GM21515 (cell line): ENCODE measurements at regions not wholly inside any gene's neighbourhood (a gene's known extent, or its start where the extent isn't known, plus 50 kb on each side); places are given as distances from the start of the nearest gene placed in this dataset.
"Not testable (repeated sequence)": the region's sequence is repeated elsewhere in the genome, so short reads cannot be mapped to it uniquely, and the experiment has no call there.

Experiments
- ATAC-seq: cut with Tn5 transposase; IDR thresholded peaks from one replicate; pipeline ENCODE4 v1.9.1; 2021; ENCODE audit not compliant: unreplicated experiment

DNA sequence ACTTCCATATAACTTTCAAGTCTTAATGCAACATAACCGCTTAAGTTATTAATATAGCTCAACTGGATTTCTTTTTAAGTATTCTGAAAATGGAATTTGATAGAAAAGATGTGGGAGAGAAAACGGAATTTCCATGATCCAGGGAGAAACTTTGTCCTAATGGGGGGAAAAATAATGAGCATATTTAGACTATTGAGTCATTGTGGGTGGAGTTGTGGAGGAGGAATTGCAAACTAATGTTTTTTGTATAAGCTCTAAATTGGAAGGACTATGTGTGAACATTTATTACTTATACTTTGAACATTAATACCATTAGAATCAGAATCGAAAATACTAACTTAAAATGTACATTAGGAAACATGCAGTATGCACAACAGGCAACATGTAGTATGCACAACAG is 159.9 kb upstream of the NEGR1 start:
- no peak for ATAC-seq

DNA sequence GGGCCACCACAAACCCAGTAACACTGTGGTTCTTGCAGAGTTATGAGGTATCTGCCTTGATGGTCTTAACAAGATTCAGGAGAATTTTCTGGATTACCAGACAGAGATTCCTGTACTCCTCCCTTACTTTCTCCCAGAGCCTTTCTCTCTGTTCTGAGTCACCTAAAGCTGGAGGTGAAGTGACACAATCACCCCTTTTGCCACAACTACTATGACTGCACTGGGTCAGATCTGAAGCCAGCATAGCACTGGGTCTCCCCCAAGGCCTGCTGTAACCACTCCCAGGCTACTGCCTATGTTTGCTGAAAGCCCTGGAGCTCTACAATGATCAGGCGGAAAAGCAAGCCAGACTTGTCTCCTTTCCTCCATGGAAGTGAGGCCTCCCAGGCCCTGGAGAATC is 156.7 kb upstream of the NEGR1 start:
- no peak for ATAC-seq

DNA sequence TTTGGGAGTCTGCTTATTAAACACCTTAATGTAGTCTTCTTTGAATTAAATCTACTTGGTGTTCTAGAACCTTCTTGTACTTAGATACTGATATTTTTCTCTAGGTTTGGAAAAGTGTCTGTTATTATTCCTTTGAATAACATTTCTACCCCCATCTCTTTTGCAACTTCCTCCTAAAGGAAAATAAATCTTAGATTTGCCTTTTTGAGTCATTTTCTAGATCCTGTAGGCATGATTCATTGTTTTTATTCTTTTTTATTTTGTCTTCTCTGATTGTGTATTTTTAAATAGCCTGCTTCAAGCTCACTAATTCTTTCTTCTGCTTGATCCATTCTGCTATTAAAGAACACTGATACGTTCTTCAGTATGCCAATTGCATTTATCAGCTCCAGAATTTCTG is 155.9 kb upstream of the NEGR1 start:
- no peak for ATAC-seq

DNA sequence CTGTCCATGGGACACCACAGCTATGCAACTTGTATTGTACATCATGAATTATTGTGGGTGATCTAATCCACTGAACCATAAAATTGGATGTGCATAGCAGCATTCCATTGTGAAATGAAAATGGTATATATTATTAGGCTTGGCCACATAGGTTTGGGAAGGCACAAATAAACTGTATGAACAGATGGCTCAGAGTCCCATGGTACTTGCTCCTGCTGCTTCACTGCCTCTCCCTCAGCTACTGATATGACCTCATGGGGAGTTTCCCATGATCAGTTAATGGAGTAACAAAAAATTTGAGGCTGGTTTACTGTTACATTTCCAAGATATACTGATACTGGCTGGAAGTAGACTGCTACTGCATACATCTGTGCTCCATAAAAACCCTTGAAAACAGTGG is 152.7 kb upstream of the NEGR1 start:
- no peak for ATAC-seq

DNA sequence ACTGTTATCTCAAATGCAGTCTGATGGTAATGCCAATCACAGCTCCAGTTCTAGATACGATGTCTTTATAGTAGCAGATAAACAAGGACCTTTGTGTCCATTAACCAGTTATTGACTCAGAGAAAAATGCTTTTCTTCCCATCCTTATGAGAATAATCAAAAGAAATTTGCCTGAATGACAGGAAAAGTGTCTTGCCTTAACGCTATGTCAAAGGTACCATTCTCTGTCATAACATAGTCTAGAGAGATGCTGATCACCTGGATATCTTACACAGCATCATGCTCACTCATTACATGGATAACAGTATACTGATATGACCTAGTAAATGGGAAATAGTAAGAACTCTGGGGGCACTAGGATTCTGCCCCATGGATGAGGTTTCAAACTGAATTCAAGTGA is 151.7 kb upstream of the NEGR1 start:
- no peak for ATAC-seq

DNA sequence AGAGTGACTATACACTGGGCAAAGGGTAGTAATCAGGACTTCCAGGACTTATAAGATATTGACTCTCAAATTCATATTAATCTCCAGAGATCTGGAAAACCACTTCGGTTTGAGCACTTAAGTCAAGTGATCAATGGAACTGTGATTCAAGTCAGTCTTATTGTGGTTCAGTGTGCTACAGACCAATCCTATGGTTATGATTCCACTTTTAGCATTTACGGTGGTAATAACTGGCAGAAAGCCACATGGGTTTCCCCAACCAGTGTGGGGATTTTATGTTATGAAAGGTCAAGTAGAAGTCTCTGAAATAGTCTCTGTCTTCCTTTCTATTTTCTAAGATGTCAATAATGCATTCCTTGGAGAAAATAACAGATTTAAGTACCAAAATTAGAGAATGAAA is 151.3 kb upstream of the NEGR1 start:
- ATAC-seq, result no peak

DNA sequence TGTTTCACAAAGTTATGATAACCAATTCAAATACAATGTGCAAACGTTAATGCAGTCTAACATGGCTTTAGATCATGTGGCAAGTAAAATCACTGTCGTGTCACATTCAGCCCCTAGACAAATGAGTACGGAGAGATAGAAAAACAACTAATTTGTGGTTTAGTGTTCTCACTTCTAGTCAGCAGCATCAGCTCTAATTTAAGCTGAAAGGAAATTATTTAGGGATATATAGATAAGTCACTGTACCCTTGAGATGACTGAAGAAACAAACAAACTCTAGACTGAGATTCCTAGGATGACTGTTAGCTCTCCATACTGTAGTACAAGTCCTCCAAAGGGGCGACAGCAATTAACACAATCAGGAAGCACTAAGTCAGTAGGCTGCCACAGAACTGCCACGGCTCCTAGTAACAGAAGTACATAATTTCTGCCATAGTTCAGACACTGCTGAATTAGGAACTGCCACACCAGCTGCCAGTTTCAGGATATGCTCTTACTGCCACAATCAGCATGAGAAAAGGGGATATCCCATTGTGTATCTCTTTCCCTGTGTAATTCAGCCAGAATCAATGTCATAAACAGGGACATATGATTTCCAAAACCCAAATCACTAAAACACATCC is 150.4 kb upstream of the NEGR1 start:
- no peak for ATAC-seq

DNA sequence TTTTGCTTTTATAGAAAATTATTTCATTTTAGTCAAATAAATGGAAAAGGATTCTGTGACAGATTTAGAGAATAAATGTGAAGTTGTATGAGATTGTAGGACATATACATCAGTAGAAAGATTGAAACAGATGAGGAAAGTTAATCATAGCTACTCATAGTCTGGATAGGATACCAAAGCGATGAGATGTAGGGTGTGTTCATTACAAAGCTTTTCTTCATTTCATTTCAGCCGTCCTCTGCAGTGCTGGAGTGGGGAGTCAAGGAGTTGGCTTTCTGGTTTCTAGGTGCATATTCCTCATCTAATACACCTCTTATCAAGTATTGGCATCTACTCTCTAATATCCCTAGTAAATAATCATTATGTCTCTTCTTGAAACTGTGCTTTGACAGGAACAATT is 149.5 kb upstream of the NEGR1 start:
- no peak for ATAC-seq

DNA sequence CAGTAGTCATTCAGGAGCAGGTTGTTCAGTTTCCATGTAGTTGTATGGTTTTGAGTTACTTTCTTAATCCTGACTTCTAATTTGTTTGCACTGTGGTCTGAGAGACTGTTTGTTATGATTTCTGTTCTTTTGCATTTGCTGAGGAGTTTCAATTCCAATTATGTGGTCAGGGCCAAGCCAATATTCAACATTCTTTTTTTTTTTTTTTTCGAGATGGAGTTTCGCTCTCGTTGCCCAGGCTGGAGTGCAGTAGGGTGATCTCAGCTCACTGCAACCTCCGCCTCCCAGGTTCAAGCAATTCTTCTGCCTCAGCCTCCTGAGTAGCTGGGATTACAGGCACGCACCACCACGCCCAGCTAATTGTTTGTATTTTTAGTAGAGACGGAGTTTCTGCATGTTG is 145.9 kb upstream of the NEGR1 start:
- not testable (repeated sequence) for ATAC-seq

DNA sequence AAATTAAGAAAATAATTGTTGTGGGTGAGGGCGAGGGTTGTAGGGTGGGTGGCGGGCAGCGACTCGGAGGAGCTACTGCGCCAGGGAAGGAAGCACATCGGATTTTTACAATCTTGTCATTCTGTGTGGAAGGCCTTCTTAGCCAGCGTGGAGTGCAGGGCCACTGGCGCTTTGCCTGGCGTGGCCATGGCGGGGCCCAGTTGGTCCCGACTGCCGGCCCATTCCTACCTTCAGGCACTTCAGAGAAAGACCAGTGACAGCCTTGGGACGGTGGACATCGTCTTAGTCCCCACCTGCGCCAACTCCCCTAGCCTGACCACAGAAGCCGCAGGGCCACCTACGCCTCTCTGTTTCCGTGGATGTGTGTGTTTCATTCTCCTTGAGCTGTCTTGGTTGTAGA is 136.9 kb upstream of the NEGR1 start:
- no peak for ATAC-seq

DNA sequence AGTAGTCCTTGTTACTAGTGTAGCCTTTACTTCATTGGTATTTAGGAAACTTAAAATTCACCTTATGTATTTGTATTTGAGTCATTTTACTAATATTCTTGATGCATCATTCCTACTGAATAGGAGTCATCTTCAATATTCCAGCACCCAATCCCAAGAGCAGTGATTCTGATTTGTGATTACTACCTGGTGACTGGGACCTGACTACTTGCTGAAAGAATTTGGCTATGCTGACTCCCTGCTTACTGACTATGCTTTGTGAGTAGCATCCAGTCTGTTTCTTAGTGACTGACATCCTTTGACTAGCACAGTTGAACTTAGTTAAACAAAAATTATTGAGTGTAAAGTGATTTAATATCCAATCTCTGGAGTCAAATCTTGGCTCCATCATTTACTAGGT is 129.9 kb upstream of the NEGR1 start:
- ATAC-seq, result no peak

DNA sequence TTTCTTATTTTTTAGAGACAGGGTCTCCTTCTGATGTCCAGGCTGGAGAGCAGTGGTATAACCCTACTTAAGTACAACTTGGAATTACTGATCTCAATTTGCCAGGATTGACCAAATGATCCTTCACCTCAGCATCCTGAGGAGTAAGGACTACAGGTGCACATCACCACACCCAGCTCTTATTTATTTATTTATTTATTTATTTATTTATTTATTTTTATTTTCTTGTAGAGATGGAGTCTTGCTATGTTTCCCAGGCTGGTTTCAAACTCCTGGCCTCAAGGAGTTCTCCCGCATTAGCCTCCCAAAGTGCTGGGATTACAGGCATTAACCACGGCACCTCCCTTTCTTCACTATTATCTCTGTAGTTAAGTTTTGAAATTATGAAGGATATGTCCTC is 117.5 kb upstream of the NEGR1 start:
- ATAC-seq, result no peak

DNA sequence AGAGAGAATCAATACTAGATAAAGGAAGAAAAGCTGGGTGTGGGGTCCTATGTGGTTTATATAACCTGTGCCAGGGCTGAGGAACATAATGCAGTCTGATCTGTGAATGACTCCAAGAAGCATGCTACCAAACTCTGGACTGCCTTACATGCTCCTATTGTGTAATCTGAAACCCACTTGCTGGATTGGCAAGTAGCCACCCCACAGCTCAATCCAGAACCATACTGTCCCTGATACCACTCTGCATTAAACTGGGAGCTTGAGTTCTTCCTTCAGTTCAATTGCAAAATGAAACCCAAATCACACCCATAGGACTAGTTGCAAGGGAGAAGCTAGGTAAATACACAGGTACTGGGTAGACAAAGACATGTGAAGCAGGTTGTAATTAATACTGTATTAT is 115.4 kb upstream of the NEGR1 start:
- no peak for ATAC-seq

DNA sequence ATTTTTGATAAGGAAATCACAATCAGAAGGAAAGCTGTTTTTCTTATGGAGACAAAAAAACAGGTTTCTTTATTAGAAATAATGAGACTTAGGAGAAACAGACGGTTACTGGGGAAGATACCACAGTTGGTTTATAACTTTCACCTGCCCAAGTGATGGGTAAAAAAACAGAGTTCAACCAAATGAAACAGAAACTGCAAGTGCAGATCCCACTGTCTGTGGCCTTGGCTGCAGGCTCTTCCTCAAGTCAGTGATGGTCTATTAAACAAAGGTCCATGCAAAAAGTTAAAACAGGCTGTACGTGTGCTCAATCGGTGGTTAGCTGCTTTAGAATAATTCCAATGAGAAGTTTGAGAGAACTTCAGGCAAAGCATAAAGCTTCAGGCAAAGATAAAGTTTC is 112.1 kb upstream of the NEGR1 start:
- no peak for ATAC-seq

DNA sequence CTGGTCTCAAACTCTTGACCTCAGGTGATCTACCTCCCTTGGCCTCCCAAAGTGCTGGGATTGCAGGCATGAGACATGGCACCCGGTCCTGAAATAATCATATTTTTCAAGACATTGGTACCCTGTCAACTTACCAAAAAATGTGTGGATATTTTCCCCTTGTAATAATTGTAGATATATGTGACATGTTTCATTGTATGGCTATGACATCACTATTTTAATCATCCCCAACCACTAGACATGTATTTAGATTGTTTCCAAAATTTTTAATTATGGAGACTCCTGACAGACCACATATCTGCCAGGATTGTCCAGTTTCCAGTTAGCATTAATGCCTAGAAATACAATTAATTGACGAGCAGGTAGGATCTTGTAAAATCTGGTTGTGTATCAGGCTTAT is 96.7 kb upstream of the NEGR1 start:
- no peak for ATAC-seq

DNA sequence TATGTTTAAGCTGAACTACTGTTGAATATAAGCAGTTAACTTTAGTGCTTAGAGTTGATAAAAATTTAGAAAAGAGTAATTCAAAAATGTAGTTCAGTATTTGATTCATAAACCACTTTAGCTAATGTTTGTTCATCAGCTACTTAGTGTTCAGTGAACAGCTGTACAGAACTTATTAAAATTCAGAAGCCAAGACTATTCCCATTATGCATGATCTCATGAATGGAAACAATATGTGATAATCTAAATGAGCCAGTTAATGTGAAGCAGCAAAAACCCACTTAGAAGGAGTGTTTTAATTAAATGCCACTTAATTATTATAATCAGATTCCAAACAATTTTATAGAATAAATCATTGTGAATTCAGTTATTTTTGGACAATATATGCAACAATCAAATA is 92.9 kb upstream of the NEGR1 start:
- ATAC-seq, result no peak

DNA sequence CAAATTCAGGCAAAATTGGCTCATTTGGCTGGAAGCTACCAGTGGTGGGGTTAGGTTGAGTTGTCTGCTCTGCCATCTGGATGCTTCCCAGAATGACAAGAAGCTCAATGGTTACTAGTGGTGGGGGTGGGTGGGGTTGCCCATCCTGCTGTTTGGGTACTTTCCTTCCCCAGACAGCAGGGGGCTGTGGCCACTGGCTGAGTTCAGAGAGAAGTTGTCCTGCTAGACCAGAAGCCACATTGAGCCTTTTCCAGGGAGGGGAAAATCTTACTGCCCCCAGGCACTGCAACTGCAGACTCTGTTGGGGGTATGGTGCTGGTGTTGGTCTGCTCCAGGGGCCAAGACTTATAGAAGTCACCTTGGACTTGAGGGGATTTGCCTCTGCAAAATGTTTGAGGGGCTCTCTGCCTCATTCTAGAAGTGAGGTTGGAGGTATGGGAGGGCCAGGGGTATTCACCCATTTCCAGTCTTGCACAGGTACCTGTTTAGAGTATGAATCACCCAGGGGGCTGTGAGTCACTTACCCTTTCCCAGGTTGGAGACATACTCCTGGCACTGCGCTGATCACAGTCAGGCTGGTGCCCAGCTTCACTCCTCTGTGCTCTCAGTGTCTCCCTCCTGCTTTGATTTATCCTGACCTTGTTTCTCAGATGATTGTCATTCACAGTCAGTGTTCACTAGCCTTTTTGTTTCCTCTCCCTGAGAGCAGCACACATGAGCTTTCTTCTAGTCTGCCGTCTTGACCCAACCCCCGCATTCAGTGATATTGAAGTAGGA is 89.1 kb upstream of the NEGR1 start:
- no peak for ATAC-seq

DNA sequence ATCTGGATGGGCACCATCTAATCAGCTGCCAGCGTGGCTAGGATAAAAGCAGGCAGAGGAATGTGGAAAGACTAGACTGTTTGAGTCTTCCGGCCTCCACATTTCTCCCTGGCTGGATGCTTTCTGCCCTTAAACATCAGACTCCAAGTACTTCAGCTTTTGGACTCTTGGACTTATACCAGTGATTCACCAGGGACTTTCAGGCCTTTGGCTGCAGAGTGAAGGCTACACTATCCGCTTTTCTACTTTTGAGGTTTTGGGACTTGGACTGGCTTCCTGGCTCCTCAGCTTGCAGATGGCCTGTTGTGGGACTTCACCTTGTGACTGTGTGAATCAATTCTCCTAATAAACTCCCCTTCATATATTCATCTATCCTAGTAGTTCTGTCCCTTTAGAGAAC is 88.5 kb upstream of the NEGR1 start:
- ATAC-seq, result not testable (repeated sequence)

DNA sequence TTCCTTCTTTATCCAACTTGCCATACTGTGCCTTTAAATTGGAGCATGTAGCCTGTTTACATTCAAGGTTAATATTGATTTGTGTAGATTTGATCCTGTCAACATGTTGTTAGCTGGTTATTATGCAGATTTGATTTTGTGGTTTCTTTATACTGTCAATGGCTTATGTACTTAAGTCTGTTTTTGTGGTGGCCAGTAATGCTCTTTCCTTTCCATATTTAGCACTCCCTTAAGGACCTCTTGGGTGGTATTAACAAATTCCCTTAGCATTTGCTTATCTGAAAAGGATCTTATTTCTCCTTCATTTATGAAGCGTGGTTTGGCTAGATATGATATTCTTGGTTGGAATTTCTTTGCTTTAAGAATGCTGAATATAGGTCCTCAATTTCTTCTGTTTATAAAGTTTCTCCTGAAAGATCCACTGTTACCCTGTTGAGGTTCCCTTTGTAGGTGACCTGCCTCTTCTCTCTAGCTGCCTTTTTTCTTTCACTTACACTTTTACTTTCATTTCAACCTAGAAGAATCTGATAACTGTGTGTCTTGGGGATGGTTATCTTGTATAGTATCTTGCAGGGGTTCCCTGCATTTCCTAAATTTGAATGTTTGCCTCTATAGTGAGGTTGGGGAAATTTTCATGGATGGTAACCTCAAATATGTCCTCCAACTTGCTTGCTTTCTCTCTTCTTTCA is 86.9 kb upstream of the NEGR1 start:
- no peak for ATAC-seq

DNA sequence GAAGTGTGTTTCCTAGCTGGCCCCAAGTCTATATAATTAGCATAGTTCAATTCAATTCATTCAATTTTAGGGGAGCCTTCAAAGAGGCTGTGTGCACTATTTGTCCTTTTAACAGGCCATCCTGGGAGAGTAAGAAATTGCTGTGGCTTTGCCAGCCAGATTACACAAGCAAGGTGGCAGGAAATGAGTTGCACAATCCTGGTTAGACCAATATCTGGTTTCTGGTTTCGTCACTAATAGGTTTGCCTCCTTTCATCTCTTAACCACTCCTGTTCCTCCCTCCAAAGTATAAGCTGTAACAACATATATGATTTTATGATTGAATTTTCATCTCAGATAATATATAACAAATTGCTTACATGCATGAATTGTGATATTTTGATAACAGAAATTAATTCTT is 84.1 kb upstream of the NEGR1 start:
- no peak for ATAC-seq

DNA sequence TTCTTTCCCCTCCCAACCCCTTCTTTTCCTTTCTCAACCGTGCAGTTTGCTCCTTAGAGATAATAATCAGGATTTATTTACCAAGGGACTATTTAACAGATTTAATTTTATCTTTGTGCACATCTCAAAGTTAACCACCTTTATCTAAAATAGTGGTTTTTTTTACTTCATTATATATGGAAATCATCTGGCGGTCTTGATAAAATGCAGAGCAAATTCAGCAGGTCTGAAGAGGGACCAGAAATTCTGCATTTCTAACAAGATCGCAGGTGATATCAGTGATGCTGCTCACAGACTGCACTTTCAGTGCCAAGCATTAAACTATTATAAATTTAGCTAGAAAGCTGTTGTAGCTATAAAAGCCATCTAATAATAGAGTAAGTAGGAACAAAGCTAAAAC is 83.4 kb upstream of the NEGR1 start:
- ATAC-seq, result no peak

DNA sequence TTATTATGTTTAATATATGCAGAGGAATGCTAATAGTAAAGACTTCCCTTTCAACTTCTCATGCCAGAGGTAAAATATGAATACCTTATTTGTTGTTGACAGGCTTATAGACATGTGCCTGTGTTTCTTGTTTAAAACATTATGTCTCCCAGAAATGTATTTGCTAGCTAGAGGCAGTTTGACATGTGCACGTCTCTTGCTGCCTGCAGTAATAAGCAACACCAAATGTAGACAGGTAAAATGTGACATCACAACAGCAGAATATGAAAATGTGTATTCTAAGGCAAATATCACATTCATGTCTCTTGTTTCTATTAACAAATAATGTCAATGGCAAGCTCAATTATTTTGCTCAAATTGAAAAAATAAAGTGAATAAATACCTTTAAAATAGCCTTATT is 80.2 kb upstream of the NEGR1 start:
- ATAC-seq, result no peak
